ENCODE measurements at regions not wholly inside any gene's neighbourhood (a gene's known extent, or its start where the extent isn't known, plus 50 kb on each side); places are given as distances from the start of the nearest gene placed in this dataset.

DNA sequence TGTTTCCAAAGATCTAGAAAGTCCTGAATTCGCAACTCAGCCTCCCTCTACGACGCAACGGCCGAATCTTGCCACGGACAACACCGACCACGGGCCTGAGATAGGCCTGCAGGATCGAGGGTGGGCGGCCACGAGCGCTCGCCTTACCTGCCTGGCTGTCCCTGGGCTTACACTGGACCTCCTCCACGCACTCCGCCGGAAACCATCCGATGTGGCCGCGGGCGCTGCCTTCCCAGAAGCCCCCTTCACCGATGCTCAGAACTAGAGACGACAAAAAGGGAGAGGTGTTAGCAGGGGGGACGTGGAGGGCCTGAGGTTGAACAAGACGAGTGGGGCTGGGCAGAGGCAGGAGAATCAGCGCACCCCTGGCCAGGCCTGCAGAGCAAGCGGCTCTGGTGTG lies 400.0 kb downstream of the CTTN start:
- peaks cover 15% of the 10 kb centered on the region for H3K9me3 ChIP-seq
- H3K4me1 ChIP-seq (ENCODE audit: low read depth) = no peaks in the 10 kb centered on the region
- no peak overlapping the region for H3K4me3 ChIP-seq
- intact Hi-C loops (cut with DNase I, micrococcal nuclease) = no loop called here
- TF ChIP-seq, protein P1, sequence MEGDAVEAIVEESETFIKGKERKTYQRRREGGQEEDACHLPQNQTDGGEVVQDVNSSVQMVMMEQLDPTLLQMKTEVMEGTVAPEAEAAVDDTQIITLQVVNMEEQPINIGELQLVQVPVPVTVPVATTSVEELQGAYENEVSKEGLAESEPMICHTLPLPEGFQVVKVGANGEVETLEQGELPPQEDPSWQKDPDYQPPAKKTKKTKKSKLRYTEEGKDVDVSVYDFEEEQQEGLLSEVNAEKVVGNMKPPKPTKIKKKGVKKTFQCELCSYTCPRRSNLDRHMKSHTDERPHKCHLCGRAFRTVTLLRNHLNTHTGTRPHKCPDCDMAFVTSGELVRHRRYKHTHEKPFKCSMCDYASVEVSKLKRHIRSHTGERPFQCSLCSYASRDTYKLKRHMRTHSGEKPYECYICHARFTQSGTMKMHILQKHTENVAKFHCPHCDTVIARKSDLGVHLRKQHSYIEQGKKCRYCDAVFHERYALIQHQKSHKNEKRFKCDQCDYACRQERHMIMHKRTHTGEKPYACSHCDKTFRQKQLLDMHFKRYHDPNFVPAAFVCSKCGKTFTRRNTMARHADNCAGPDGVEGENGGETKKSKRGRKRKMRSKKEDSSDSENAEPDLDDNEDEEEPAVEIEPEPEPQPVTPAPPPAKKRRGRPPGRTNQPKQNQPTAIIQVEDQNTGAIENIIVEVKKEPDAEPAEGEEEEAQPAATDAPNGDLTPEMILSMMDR (IDR thresholded peaks at IDR 0.05) = no peak
- no peaks in the 10 kb centered on the region for H3K36me3 ChIP-seq (ENCODE audit: low read depth)
- ATAC-seq (no peak), DNase-seq (no peak)

DNA sequence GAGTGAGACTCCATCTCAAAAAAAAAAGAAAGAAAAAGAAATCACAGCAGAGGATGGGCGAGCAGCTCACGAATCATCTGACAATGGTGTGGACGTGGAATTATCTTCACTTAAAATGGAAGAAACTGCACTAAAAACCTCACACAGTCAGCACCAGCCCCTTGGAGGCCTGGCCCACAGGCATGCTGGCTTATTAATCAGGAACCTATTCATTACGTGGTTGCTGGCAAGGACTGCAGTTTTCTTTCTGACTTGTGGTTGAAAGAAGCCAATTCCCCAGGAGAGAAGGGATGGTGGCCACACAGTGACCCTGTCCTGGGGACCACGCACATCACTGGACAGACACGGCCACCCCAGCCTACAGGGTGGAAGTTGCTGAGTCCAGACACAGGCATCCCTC lies 401.1 kb downstream of the CTTN start:
- DNase-seq (no peak), ATAC-seq (no peak)
- Histone ChIP-seq H3K4me3 (no peak overlapping the region), H3K36me3 (ENCODE audit: low read depth) (no peaks in the 10 kb centered on the region), H3K4me1 (ENCODE audit: low read depth) (no peaks in the 10 kb centered on the region), H3K9me3 (peaks cover 4% of the 10 kb centered on the region)
- intact Hi-C loops (cut with DNase I, micrococcal nuclease) = no loop called here
- TF ChIP-seq, protein P1 (IDR thresholded peaks at IDR 0.05) = no peak

DNA sequence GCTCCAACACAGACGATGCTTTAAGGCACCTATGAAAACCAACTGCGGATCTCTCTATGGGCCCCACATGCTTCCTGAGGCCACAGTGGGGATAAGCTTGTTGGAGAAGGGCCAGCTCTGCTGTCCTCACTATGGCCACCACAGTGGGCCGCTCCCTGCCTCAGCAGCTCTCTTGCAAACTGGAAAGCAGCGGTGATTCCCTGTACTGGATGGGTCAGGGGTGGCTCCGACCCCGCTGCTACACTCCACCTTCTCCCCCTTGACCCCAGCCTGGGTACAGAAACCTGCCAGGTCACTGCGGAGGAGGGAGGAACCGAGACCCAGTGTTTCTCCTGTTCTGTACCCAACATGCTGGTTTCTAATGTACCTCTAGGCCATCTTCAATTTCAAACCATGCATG lies 403.9 kb downstream of the CTTN start:
- Histone ChIP-seq H3K9me3 (no peaks in the 10 kb centered on the region), H3K36me3 (ENCODE audit: low read depth) (no peaks in the 10 kb centered on the region), H3K4me1 (ENCODE audit: low read depth) (no peaks in the 10 kb centered on the region), H3K4me3 (no peak overlapping the region)
- intact Hi-C loops (cut with DNase I, micrococcal nuclease) = no loop called here
- TF ChIP-seq, protein P1 (IDR thresholded peaks at IDR 0.05) = no peak
- ATAC-seq = no peak
- no peak for DNase-seq

DNA sequence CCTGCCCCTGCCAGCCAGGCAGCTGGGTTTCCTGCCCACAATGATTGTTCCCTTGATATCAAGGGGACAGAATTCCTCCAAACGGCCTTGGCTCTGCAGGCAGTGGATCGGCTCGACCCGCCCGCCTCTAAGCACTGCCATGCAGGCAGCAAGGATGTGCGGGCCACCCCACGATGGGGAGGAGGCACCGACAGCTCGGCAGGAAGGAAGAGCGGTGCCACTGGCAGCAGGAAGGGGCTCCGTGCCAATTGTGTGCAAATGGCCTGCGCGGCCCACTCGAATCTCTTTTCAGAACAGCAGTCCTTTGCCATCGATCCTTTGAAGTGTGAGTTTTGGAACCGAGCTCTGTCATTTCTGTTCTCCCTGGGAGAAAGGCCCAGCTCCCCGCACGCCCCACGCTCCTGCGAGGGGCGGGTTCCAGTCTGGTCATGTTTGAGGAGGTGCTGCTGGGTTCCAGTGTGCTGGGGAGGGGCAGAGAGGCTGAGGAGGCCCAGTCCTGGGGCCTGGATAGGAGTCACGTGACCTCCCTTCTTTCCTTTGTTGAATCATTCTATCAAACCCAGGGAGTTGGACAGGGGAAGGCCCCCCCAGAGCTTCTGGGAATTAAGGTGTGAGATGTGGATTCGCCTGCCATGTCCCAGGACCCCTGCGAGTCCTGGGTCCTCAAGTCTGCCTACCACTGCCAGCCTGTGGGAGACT lies 406.0 kb downstream of the CTTN start:
- ATAC-seq = no peak
- TF ChIP-seq, protein P1 (IDR thresholded peaks at IDR 0.05) = no peak

DNA sequence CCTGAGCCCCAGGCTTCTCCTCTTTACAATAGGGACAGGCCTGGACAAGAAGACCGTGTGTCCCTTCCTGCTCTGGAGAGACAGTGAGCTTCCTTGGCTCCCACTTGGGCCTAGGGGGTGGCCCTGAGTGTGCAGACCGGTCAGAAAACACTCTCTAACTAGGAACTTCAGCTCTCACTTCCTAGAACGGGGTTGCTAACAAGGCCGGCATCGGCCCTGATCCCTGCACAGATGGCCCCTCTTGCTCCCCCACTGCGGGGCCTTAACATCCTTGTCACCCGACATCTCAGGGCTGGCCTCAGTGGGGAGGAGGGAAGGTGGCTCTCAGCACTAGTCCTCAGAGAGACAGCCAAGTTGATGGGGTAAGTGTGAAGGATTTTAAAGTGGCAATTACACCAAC lies 406.9 kb downstream of the CTTN start:
- ATAC-seq (no peak), DNase-seq (no peak)
- intact Hi-C loops (cut with DNase I, micrococcal nuclease) = no loop called here
- no peaks in the 10 kb centered on the region for H3K9me3 ChIP-seq
- TF ChIP-seq, protein P1 (IDR thresholded peaks at IDR 0.05) = no peak
- no peaks in the 10 kb centered on the region for H3K36me3 ChIP-seq (ENCODE audit: low read depth)
- H3K4me3 ChIP-seq = no peak overlapping the region
- no peaks in the 10 kb centered on the region for H3K4me1 ChIP-seq (ENCODE audit: low read depth)

More for the DNA sequence above, 406.0 kb downstream of the CTTN start:
- H3K9me3 ChIP-seq = no peaks in the 10 kb centered on the region
- DNase-seq = peak in 1 of 3 donors; percentile 29
- H3K4me3 ChIP-seq = no peak overlapping the region
- no peaks in the 10 kb centered on the region for H3K36me3 ChIP-seq (ENCODE audit: low read depth)
- H3K4me1 ChIP-seq (ENCODE audit: low read depth) = no peaks in the 10 kb centered on the region
- intact Hi-C loops (cut with DNase I, micrococcal nuclease) = no loop called here

DNA sequence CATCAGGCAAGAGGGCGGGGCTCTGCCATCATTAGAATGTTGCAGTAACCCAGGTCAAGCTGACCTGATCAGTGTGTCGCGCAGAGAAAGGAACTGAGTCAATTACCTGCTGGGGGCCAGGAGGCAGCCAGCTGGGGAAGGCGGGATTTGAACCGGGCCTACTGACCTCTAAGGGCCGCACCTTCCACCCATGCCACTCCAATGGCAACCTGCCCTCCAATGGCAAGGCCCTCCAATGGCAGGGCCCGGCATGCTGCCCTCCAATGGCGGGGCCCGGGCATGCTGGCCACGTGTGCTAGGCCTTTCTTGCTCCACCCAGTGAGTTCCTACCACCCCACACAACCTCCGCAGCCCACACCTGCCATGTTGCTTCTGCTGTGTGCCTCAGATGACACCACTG lies 407.6 kb downstream of the CTTN start:
- no peak for DNase-seq
- no peaks in the 10 kb centered on the region for H3K36me3 ChIP-seq (ENCODE audit: low read depth)
- no peak for ATAC-seq
- H3K4me1 ChIP-seq (ENCODE audit: low read depth) = no peaks in the 10 kb centered on the region
- intact Hi-C loops (cut with DNase I, micrococcal nuclease) = no loop called here
- TF ChIP-seq, protein P1 (IDR thresholded peaks at IDR 0.05) = no peak
- no peak overlapping the region for H3K4me3 ChIP-seq
- H3K9me3 ChIP-seq = no peaks in the 10 kb centered on the region

Data from mucosa of descending colon (tissue), 3 donors.